ENCODE measurements at regions not wholly inside any gene's neighbourhood (a gene's known extent, or its start where the extent isn't known, plus 50 kb on each side); places are given as distances from the start of the nearest gene placed in this dataset.
A peak's percentile ranks its signal among the peaks of the same experiment; 100 is the strongest.

DNA sequence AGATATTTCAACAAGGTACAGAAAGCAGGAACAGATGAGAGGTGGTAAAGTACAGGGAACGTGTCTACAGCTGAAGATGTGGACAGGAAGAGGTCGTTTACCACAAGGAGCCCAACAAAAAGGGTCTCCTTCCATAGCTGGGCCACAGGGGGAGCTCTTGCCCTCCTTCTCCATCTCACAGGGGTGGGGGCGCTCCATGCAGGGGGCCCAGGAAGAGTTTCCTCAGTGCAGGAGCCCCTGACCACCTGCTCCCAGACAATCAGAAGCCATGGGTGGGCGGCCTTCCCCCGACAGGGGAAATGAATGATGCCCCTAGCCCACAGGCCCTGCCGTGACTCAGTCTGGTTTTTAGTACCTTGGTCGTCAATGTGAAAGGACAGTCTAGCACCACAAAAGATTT, 163.6 kb upstream of the ZNF516 start:
- TF ChIP-seq, protein P1, sequence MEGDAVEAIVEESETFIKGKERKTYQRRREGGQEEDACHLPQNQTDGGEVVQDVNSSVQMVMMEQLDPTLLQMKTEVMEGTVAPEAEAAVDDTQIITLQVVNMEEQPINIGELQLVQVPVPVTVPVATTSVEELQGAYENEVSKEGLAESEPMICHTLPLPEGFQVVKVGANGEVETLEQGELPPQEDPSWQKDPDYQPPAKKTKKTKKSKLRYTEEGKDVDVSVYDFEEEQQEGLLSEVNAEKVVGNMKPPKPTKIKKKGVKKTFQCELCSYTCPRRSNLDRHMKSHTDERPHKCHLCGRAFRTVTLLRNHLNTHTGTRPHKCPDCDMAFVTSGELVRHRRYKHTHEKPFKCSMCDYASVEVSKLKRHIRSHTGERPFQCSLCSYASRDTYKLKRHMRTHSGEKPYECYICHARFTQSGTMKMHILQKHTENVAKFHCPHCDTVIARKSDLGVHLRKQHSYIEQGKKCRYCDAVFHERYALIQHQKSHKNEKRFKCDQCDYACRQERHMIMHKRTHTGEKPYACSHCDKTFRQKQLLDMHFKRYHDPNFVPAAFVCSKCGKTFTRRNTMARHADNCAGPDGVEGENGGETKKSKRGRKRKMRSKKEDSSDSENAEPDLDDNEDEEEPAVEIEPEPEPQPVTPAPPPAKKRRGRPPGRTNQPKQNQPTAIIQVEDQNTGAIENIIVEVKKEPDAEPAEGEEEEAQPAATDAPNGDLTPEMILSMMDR (conservative IDR thresholded peaks at IDR 0.05; ENCODE audit: low read length), result peak; percentile 69
- TF ChIP-seq EZH2phosphoT487 (IDR thresholded peaks at IDR 0.05; ENCODE audit: borderline replicate concordance, low read depth, low read length), result no peak

Measured in OCI-LY7 (cell line).